GM12864 (cell line): ENCODE measurements at regions not wholly inside any gene's neighbourhood (a gene's known extent, or its start where the extent isn't known, plus 50 kb on each side); places are given as distances from the start of the nearest gene placed in this dataset.

Source experiments
- DNase-seq: peaks from one replicate; pipeline ENCODE4 v3.0.0-alpha.2; 2011; ENCODE audit warnings: low read depth
- H3K4me3 ChIP-seq: 2 replicates; pipeline ENCODE4 v1.5.1; 2011; ENCODE audit warnings: mild to moderate bottlenecking, low read depth, low read length, control low read depth
- TF ChIP-seq, protein P1 (sequence below): IDR thresholded peaks from 2 replicates; pipeline ENCODE4 v1.5.1; 2011; ENCODE audit warnings: low read depth, mild to moderate bottlenecking, moderate library complexity, low read length, control low read depth, inconsistent platforms; ENCODE audit errors: missing control alignments

DNA sequence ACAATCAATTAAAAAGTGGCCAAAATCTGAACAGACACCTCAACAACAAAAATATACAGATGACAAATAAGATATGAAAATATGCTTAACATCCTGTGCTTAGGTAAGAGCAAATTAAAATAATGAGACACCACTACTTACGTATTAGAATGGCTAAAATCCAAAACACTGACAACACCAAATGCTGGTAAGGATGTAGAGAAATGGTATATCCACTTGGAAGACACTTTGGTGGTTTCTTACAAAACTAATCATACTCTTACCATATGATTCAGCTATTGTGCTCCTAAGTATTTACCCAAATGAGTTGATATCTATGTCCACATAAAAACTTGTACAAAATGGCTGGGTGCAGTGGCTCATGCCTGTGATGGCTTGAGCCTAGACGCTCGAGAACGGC, 51.7 kb upstream of the ZNF599 start:
- no peak for DNase-seq
- TF ChIP-seq, protein P1, sequence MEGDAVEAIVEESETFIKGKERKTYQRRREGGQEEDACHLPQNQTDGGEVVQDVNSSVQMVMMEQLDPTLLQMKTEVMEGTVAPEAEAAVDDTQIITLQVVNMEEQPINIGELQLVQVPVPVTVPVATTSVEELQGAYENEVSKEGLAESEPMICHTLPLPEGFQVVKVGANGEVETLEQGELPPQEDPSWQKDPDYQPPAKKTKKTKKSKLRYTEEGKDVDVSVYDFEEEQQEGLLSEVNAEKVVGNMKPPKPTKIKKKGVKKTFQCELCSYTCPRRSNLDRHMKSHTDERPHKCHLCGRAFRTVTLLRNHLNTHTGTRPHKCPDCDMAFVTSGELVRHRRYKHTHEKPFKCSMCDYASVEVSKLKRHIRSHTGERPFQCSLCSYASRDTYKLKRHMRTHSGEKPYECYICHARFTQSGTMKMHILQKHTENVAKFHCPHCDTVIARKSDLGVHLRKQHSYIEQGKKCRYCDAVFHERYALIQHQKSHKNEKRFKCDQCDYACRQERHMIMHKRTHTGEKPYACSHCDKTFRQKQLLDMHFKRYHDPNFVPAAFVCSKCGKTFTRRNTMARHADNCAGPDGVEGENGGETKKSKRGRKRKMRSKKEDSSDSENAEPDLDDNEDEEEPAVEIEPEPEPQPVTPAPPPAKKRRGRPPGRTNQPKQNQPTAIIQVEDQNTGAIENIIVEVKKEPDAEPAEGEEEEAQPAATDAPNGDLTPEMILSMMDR: no peak
- H3K4me3 ChIP-seq: no peak overlapping the region
